ENCODE measurements at regions not wholly inside any gene's neighbourhood (a gene's known extent, or its start where the extent isn't known, plus 50 kb on each side); places are given as distances from the start of the nearest gene placed in this dataset.

DNA sequence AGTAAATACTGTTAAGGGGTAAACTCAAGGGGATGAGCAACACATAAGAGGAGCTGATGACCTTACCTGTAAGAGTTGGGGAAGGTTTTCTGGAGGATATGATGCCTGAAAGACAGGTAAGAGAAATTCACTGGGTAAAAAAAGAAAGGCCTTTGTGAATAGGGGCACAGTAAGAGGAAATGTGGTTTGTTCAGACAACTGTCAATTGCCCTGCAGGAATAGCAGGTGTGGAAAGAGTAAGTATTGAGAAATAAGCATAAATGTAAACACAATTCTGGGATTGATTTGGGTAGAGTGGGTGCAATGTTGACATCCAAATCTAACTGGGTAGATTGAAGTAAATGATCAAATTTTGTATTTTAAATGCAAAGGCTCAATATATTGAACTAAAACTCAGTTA lies 670.0 kb downstream of the DHX35 start:
- no peak for TF ChIP-seq POLR2AphosphoS5 (IDR thresholded peaks at IDR 0.05; ENCODE audit: low read depth)
- TF ChIP-seq, protein P1, sequence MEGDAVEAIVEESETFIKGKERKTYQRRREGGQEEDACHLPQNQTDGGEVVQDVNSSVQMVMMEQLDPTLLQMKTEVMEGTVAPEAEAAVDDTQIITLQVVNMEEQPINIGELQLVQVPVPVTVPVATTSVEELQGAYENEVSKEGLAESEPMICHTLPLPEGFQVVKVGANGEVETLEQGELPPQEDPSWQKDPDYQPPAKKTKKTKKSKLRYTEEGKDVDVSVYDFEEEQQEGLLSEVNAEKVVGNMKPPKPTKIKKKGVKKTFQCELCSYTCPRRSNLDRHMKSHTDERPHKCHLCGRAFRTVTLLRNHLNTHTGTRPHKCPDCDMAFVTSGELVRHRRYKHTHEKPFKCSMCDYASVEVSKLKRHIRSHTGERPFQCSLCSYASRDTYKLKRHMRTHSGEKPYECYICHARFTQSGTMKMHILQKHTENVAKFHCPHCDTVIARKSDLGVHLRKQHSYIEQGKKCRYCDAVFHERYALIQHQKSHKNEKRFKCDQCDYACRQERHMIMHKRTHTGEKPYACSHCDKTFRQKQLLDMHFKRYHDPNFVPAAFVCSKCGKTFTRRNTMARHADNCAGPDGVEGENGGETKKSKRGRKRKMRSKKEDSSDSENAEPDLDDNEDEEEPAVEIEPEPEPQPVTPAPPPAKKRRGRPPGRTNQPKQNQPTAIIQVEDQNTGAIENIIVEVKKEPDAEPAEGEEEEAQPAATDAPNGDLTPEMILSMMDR (IDR thresholded peaks at IDR 0.05; ENCODE audit: insufficient read depth, low read length): no peak
